GM19438 (cell line): ENCODE measurements at regions not wholly inside any gene's neighbourhood (a gene's known extent, or its start where the extent isn't known, plus 50 kb on each side); places are given as distances from the start of the nearest gene placed in this dataset.

ENCODE experiments used
- ATAC-seq: cut with Tn5 transposase; IDR thresholded peaks from one replicate; pipeline ENCODE4 v1.9.1; 2021; ENCODE audit warnings: low read depth; ENCODE audit not compliant: unreplicated experiment

- ATAC-seq = peak; percentile 10
These were observed 139.8 kb upstream of the NAMPT start for GRCh38 chr7:106424476-106425016.

GRCh38 chr7:106423821-106424475, 139.2 kb upstream of the NAMPT start:
- no peak for ATAC-seq

- ATAC-seq = no peak
These were observed 138.3 kb upstream of the NAMPT start for GRCh38 chr7:106423111-106423510.

- no peak for ATAC-seq
These were observed 136.5 kb upstream of the NAMPT start for GRCh38 chr7:106421181-106421762.

GRCh38 chr7:106420736-106421135, 136.0 kb upstream of the NAMPT start:
- ATAC-seq = no peak

GRCh38 chr7:106420210-106420609, 135.4 kb upstream of the NAMPT start:
- ATAC-seq = no peak

- ATAC-seq = no peak
These were observed 134.8 kb upstream of the NAMPT start for GRCh38 chr7:106419455-106420182.

GRCh38 chr7:106418526-106418925, 133.7 kb upstream of the NAMPT start:
- no peak for ATAC-seq

GRCh38 chr7:106418094-106418493, 133.3 kb upstream of the NAMPT start:
- no peak for ATAC-seq

- no peak for ATAC-seq
These were observed 132.6 kb upstream of the NAMPT start for GRCh38 chr7:106417273-106417902.

GRCh38 chr7:106416430-106416829, 131.6 kb upstream of the NAMPT start:
- ATAC-seq = no peak

- ATAC-seq = no peak
These were observed 130.7 kb upstream of the NAMPT start for GRCh38 chr7:106415433-106415832.

GRCh38 chr7:106413446-106413845, 128.7 kb upstream of the NAMPT start:
- ATAC-seq = no peak

GRCh38 chr7:106405697-106406141, 120.9 kb upstream of the NAMPT start:
- ATAC-seq = no peak

GRCh38 chr7:106402898-106403297, 118.1 kb upstream of the NAMPT start:
- no peak for ATAC-seq

GRCh38 chr7:106400923-106401322, 116.1 kb upstream of the NAMPT start:
- no peak for ATAC-seq

- no peak for ATAC-seq
These were observed 114.0 kb upstream of the NAMPT start for GRCh38 chr7:106398786-106399185.

GRCh38 chr7:106397994-106398393, 113.2 kb upstream of the NAMPT start:
- ATAC-seq = no peak

- ATAC-seq = no peak
These were observed 109.7 kb upstream of the NAMPT start for GRCh38 chr7:106394526-106394925.

GRCh38 chr7:106393564-106394251, 108.9 kb upstream of the NAMPT start:
- ATAC-seq = no peak
